DOHH2 (cell line): ENCODE measurements at regions not wholly inside any gene's neighbourhood (a gene's known extent, or its start where the extent isn't known, plus 50 kb on each side); places are given as distances from the start of the nearest gene placed in this dataset.

Experiments
- H3F3A ChIP-seq: fragments of 200-600 bp; sonication (generic), shearing (Covaris generic); 2 replicates; pipeline ENCODE4 v1.6.0; 2016; ENCODE audit warnings: antibody characterized with exemption, mild to moderate bottlenecking; ENCODE audit not compliant: control insufficient read depth, insufficient read depth
- H3K27ac ChIP-seq: fragments of 200-600 bp; sonication (generic); 2 replicates; pipeline ENCODE4 v1.5.1; 2014; ENCODE audit warnings: low read depth, mild to moderate bottlenecking, low read length, moderate library complexity
- H3K27me3 ChIP-seq: fragments of 200-600 bp; sonication (generic); 2 replicates; pipeline ENCODE4 v1.6.1; 2014; ENCODE audit warnings: mild to moderate bottlenecking, low read length, mixed read lengths; ENCODE audit not compliant: control insufficient read depth
- H3K36me3 ChIP-seq: fragments of 200-600 bp; sonication (generic); 2 replicates; pipeline ENCODE4 v1.6.1; 2014; ENCODE audit warnings: mild to moderate bottlenecking, low read length, moderate library complexity, mixed read lengths; ENCODE audit not compliant: control insufficient read depth
- H3K4me1 ChIP-seq: fragments of 200-600 bp; sonication (generic); 2 replicates; pipeline ENCODE4 v1.6.1; 2014; ENCODE audit warnings: mild to moderate bottlenecking, low read length, mixed read lengths; ENCODE audit not compliant: control insufficient read depth
- H3K4me2 ChIP-seq: fragments of 200-600 bp; sonication (generic); 2 replicates; pipeline ENCODE4 v1.6.0; 2014; ENCODE audit warnings: mild to moderate bottlenecking, low read length, moderate library complexity
- H3K4me3 ChIP-seq: fragments of 200-600 bp; sonication (generic); 2 replicates; pipeline ENCODE4 v1.5.1; 2014; ENCODE audit warnings: mild to moderate bottlenecking, low read length, mixed read lengths
- H3K79me2 ChIP-seq: fragments of 200-600 bp; sonication (generic); 2 replicates; pipeline ENCODE4 v1.6.1; 2014; ENCODE audit warnings: mild to moderate bottlenecking, low read length, mixed read lengths; ENCODE audit not compliant: control insufficient read depth
- H3K9me2 ChIP-seq: fragments of 200-600 bp; sonication (generic); replicated peaks from 2 replicates; pipeline ENCODE4 v1.6.1; 2014; ENCODE audit warnings: mild to moderate bottlenecking, low read length, mixed read lengths; ENCODE audit not compliant: control insufficient read depth
- H3K9me3 ChIP-seq: fragments of 200-600 bp; sonication (generic); 2 replicates; pipeline ENCODE4 v1.6.1; 2014; ENCODE audit warnings: antibody characterized with exemption, low read length, mixed read lengths; ENCODE audit not compliant: control insufficient read depth, insufficient read depth
- H4K20me1 ChIP-seq: fragments of 200-600 bp; sonication (generic); 2 replicates; pipeline ENCODE4 v1.6.0; 2014; ENCODE audit warnings: low read depth, mild to moderate bottlenecking, antibody characterized with exemption, low read length, moderate library complexity; ENCODE audit not compliant: control insufficient read depth, insufficient read depth
- EZH2phosphoT487 ChIP-seq: fragments of 200-600 bp; sonication (generic); IDR thresholded peaks from 2 replicates; pipeline ENCODE4 v1.6.1; 2017; ENCODE audit warnings: borderline replicate concordance, mild to moderate bottlenecking, antibody characterized with exemption, low read length, moderate library complexity, mixed read lengths
- TF ChIP-seq, protein P1 (sequence below): fragments of 200-600 bp; sonication (generic); IDR thresholded peaks from one replicate; pipeline ENCODE4 v1.5.1; 2014; ENCODE audit warnings: antibody characterized with exemption, mild to moderate bottlenecking, low read depth, low read length; ENCODE audit not compliant: poor library complexity, severe bottlenecking

DNA sequence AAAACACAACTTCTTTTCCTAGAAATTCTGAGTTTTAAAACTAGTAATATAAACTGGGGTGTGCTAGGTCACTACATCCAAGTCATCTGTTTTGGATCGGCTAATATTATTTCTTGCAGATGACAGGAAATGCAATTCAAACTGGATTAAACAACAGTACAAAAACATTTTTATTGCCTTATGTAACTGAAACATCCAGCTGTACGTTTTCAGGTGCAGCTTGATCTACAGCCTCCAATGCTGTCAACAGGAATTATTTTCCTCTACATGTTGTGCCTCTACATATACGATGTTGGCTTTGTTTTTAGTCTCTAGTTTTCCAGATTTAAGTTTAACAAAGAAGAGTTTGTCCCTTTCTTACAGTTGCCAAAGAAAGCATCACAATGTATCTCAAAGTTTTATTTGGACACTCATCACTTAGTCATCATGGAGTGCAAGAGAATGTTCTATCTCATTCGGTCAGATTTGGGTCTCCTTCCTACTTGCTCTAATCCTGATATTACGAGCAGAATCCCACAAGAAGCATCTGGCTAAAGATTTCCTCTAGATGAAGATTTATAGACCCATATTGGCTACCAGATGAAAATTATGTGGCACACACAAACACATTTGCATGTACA lies 326.7 kb downstream of the SLC6A15 start:
- no peak overlapping the region for H3K4me3 ChIP-seq
- no peaks in the 10 kb centered on the region for H3K4me1 ChIP-seq
- no peaks in the 10 kb centered on the region for H3K27me3 ChIP-seq
- no peaks in the 10 kb centered on the region for H3K9me3 ChIP-seq
- TF ChIP-seq EZH2phosphoT487 = no peak
- TF ChIP-seq, protein P1, sequence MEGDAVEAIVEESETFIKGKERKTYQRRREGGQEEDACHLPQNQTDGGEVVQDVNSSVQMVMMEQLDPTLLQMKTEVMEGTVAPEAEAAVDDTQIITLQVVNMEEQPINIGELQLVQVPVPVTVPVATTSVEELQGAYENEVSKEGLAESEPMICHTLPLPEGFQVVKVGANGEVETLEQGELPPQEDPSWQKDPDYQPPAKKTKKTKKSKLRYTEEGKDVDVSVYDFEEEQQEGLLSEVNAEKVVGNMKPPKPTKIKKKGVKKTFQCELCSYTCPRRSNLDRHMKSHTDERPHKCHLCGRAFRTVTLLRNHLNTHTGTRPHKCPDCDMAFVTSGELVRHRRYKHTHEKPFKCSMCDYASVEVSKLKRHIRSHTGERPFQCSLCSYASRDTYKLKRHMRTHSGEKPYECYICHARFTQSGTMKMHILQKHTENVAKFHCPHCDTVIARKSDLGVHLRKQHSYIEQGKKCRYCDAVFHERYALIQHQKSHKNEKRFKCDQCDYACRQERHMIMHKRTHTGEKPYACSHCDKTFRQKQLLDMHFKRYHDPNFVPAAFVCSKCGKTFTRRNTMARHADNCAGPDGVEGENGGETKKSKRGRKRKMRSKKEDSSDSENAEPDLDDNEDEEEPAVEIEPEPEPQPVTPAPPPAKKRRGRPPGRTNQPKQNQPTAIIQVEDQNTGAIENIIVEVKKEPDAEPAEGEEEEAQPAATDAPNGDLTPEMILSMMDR = no peak
- H4K20me1 ChIP-seq = no peaks in the 10 kb centered on the region
- H3K4me2 ChIP-seq = no peak overlapping the region
- no peaks in the 10 kb centered on the region for H3F3A ChIP-seq
- no peaks in the 10 kb centered on the region for H3K36me3 ChIP-seq
- no peak overlapping the region for H3K27ac ChIP-seq
- no peaks in the 10 kb centered on the region for H3K9me2 ChIP-seq
- no peaks in the 10 kb centered on the region for H3K79me2 ChIP-seq

DNA sequence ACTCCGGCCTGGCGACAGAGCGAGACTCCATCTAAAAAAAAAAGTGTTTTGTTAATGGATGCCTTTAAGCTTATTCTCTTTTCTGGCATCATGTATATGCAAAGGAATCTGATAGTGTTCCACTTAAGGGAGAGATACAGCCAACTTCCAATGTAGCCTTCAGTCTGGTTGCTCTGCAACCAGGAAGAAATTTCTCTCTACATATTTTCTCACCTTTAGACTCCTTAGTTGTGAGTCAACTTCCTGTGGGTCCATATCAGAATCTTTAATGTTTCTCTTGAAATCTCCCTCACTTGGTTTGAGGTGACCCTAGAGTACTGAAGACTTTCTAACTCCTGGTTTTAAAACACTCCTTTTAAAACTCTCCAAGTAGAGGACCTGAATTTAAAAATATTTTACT lies 340.4 kb downstream of the SLC6A15 start:
- Histone ChIP-seq H3K27me3 (no peaks in the 10 kb centered on the region), H3F3A (no peaks in the 10 kb centered on the region), H4K20me1 (no peaks in the 10 kb centered on the region), H3K36me3 (no peaks in the 10 kb centered on the region), H3K9me3 (no peaks in the 10 kb centered on the region), H3K79me2 (no peaks in the 10 kb centered on the region), H3K9me2 (no peaks in the 10 kb centered on the region), H3K27ac (no peak overlapping the region), H3K4me1 (no peaks in the 10 kb centered on the region), H3K4me3 (no peak overlapping the region), H3K4me2 (no peak overlapping the region)
- no peak for TF ChIP-seq EZH2phosphoT487
- TF ChIP-seq, protein P1 = no peak

DNA sequence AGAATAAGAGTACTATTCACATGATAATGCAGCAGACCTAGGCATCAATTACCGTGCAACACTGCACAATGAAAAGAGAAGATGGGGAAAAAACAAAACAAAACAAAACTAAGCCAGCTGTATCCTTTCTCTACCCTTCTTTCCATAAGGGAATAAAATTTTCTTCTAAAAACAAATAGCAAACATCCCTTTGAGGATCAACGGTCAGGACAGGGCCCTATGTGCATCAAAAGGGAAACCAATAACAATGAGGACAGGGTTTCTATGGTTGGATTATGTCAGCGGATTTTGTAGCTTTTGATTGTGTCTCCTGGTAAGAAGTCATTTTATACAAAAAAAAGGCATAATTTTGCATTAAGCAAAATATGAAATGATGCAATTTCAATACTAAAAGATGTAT lies 350.3 kb downstream of the SLC6A15 start:
- H3K4me3 ChIP-seq = no peak overlapping the region
- no peaks in the 10 kb centered on the region for H4K20me1 ChIP-seq
- no peak for TF ChIP-seq EZH2phosphoT487
- TF ChIP-seq, protein P1 = no peak
- no peaks in the 10 kb centered on the region for H3F3A ChIP-seq
- H3K27me3 ChIP-seq = no peaks in the 10 kb centered on the region
- H3K36me3 ChIP-seq = no peaks in the 10 kb centered on the region
- no peaks in the 10 kb centered on the region for H3K4me1 ChIP-seq
- H3K27ac ChIP-seq = no peak overlapping the region
- no peaks in the 10 kb centered on the region for H3K79me2 ChIP-seq
- H3K9me3 ChIP-seq = no peaks in the 10 kb centered on the region
- H3K4me2 ChIP-seq = no peak overlapping the region
- no peaks in the 10 kb centered on the region for H3K9me2 ChIP-seq
